Ascending aorta (tissue), 2 donors: ENCODE measurements at regions not wholly inside any gene's neighbourhood (a gene's known extent, or its start where the extent isn't known, plus 50 kb on each side); places are given as distances from the start of the nearest gene placed in this dataset.
"Not testable (repeated sequence)": the region's sequence is repeated elsewhere in the genome, so short reads cannot be mapped to it uniquely, and the experiment has no call there.

Source experiments
- DNase-seq, 2 donors: peaks; one replicate each; pipeline ENCODE4 v3.0.0-alpha.2; 2019; ENCODE audit warnings: low spot score in 2 of 2
- H3K27ac ChIP-seq, 2 donors: fragments of 200-600 bp; sonication (generic); one replicate each; pipeline ENCODE4 v1.5.1; 2016 to 2017; ENCODE audit warnings: mild to moderate bottlenecking in 1 of 2
- H3K27me3 ChIP-seq: fragments of 200-600 bp; sonication (generic); one replicate; pipeline ENCODE4 v1.5.1; 2017
- H3K36me3 ChIP-seq, 2 donors: fragments of 200-600 bp; sonication (generic); one replicate each; pipeline ENCODE4 v1.5.1; 2016
- H3K4me1 ChIP-seq, 2 donors: fragments of 200-600 bp; sonication (generic); one replicate each; pipeline ENCODE4 v1.5.1; 2016 to 2017; ENCODE audit warnings: mild to moderate bottlenecking in 1 of 2
- H3K4me3 ChIP-seq, 2 donors: fragments of 200-600 bp; sonication (generic); one replicate each; pipeline ENCODE4 v1.5.1; 2016 to 2017; ENCODE audit warnings: mild to moderate bottlenecking in 1 of 2
- H3K9me3 ChIP-seq, 2 donors: fragments of 200-600 bp; sonication (generic); one replicate each; pipeline ENCODE4 v1.5.1; 2016
- CTCF ChIP-seq, 3 experiments: fragments of 200-600 bp in 2 of 3; fragments of 450-650 bp in 1 of 3; sonication (generic) in 2 of 3; IDR thresholded peaks; one replicate each; pipeline ENCODE4 v1.5.1; 2016 to 2019; ENCODE audit warnings: antibody characterized with exemption in 3 of 3, mild to moderate bottlenecking in 1 of 3, moderate library complexity in 1 of 3
- intact Hi-C: fragments of 100-400 bp; cut with DNase I; formaldehyde crosslinking; loops from one replicate; pipeline ENCODE4 v1.15.1; 2023

GRCh38 chr12:105440037-105440664 is 109.7 kb downstream of the C12orf75 start:
- Histone ChIP-seq H3K27ac (no peak overlapping the region), H3K4me1 (no peaks in the 10 kb centered on the region), H3K9me3 (no peaks in the 10 kb centered on the region), H3K4me3 (no peak overlapping the region), H3K27me3 (no peaks in the 10 kb centered on the region), H3K36me3 (no peaks in the 10 kb centered on the region)
- no peak for TF ChIP-seq CTCF (IDR thresholded peaks at IDR 0.05)
- no peak for DNase-seq
- intact Hi-C loops: no loop called here

- intact Hi-C loops: no loop called here
- H3K27ac ChIP-seq: no peak overlapping the region
- H3K4me3 ChIP-seq: no peak overlapping the region
- H3K36me3 ChIP-seq: no peaks in the 10 kb centered on the region
- no peaks in the 10 kb centered on the region for H3K9me3 ChIP-seq
- H3K4me1 ChIP-seq: peaks cover 0 to 5% of the 10 kb centered on the region in 2 donors
- no peaks in the 10 kb centered on the region for H3K27me3 ChIP-seq
- no peak for DNase-seq
- TF ChIP-seq CTCF (IDR thresholded peaks at IDR 0.05): no peak
Measured at GRCh38 chr12:105443802-105444652, 113.5 kb downstream of the C12orf75 start.

- Histone ChIP-seq H3K4me3 (no peak overlapping the region), H3K36me3 (no peaks in the 10 kb centered on the region), H3K27me3 (no peaks in the 10 kb centered on the region), H3K9me3 (no peaks in the 10 kb centered on the region), H3K4me1 (peaks cover 0 to 5% of the 10 kb centered on the region in 2 donors), H3K27ac (no peak overlapping the region)
- no peak for DNase-seq
- no peak for TF ChIP-seq CTCF (IDR thresholded peaks at IDR 0.05)
- intact Hi-C loops: no loop called here
Measured at GRCh38 chr12:105444653-105445102, 114.2 kb downstream of the C12orf75 start.

GRCh38 chr12:105445249-105445648 is 114.8 kb downstream of the C12orf75 start:
- intact Hi-C loops: no loop called here
- Histone ChIP-seq H3K9me3 (no peaks in the 10 kb centered on the region), H3K4me1 (peaks cover 0 to 5% of the 10 kb centered on the region in 2 donors), H3K36me3 (no peaks in the 10 kb centered on the region), H3K27ac (no peak overlapping the region), H3K4me3 (no peak overlapping the region), H3K27me3 (no peaks in the 10 kb centered on the region)
- no peak for DNase-seq
- TF ChIP-seq CTCF (IDR thresholded peaks at IDR 0.05): no peak

GRCh38 chr12:105445649-105446048 is 115.2 kb downstream of the C12orf75 start:
- no peaks in the 10 kb centered on the region for H3K27me3 ChIP-seq
- no peak overlapping the region for H3K4me3 ChIP-seq
- TF ChIP-seq CTCF (IDR thresholded peaks at IDR 0.05): no peak
- DNase-seq: no peak
- H3K36me3 ChIP-seq: no peaks in the 10 kb centered on the region
- peaks cover 0 to 5% of the 10 kb centered on the region in 2 donors for H3K4me1 ChIP-seq
- no peaks in the 10 kb centered on the region for H3K9me3 ChIP-seq
- no peak overlapping the region for H3K27ac ChIP-seq
- intact Hi-C loops: no loop called here

- H3K9me3 ChIP-seq, H3K36me3 ChIP-seq, DNase-seq, H3K4me3 ChIP-seq, H3K27ac ChIP-seq, H3K27me3 ChIP-seq, H3K4me1 ChIP-seq, intact Hi-C loops: not testable (repeated sequence)
Measured at GRCh38 chr12:105446460-105446859, 116.0 kb downstream of the C12orf75 start.
